GM23338 (cell line): ENCODE measurements at regions not wholly inside any gene's neighbourhood (a gene's known extent, or its start where the extent isn't known, plus 50 kb on each side); places are given as distances from the start of the nearest gene placed in this dataset.

Experiments
- ATAC-seq: fragments of 200-7000 bp; cut with Tn5 transposase; 3 replicates; pipeline ENCODE4 v1.9.1; 2020
- DNase-seq: peaks from one replicate; pipeline ENCODE4 v3.0.0-alpha.2; 2015; ENCODE audit warnings: low spot score
- H2AFZ ChIP-seq: fragments of 200-600 bp; sonication (generic); 2 replicates; pipeline ENCODE4 v1.8.0; 2016; ENCODE audit warnings: antibody characterized with exemption, mild to moderate bottlenecking, moderate library complexity
- H3F3A ChIP-seq: fragments of 200-600 bp; sonication (generic); replicated peaks from 2 replicates; pipeline ENCODE4 v1.8.0; 2017; ENCODE audit warnings: antibody characterized with exemption, mixed run types, low read depth
- H3K27ac ChIP-seq: fragments of 200-600 bp; sonication (generic); 2 replicates; pipeline ENCODE4 v1.6.1; 2016; ENCODE audit warnings: low read depth
- H3K27me3 ChIP-seq: fragments of 200-600 bp; sonication (generic); 2 replicates; pipeline ENCODE4 v1.8.0; 2016; ENCODE audit warnings: mild to moderate bottlenecking, mixed run types, moderate library complexity; ENCODE audit not compliant: insufficient read depth
- H3K36me3 ChIP-seq: fragments of 200-600 bp; sonication (generic); 2 replicates; pipeline ENCODE4 v1.8.0; 2016; ENCODE audit warnings: mild to moderate bottlenecking; ENCODE audit not compliant: insufficient read depth
- H3K4me1 ChIP-seq: fragments of 200-600 bp; sonication (generic); 2 replicates; pipeline ENCODE4 v1.8.0; 2016; ENCODE audit warnings: mild to moderate bottlenecking, moderate library complexity; ENCODE audit not compliant: insufficient read depth
- H3K4me2 ChIP-seq: fragments of 200-600 bp; sonication (generic); 2 replicates; pipeline ENCODE4 v1.7.1; 2017; ENCODE audit warnings: mixed run types
- H3K4me3 ChIP-seq: fragments of 200-600 bp; sonication (generic); 2 replicates; pipeline ENCODE4 v1.6.1; 2016; ENCODE audit warnings: mixed run types
- H3K79me2 ChIP-seq: fragments of 200-600 bp; sonication (generic); replicated peaks from 2 replicates; pipeline ENCODE4 v1.8.0; 2017; ENCODE audit warnings: mild to moderate bottlenecking; ENCODE audit not compliant: insufficient read depth
- H3K9me2 ChIP-seq: fragments of 200-600 bp; sonication (generic); 2 replicates; pipeline ENCODE4 v1.8.0; 2017; ENCODE audit not compliant: insufficient read depth
- H4K20me1 ChIP-seq: fragments of 200-600 bp; sonication (generic); replicated peaks from 2 replicates; pipeline ENCODE4 v1.8.0; 2017; ENCODE audit warnings: mild to moderate bottlenecking; ENCODE audit not compliant: insufficient read depth
- H3K27ac Mint-ChIP-seq: 2 replicates; pipeline ENCODE4 v1.8.0; 2020; ENCODE audit warnings: inconsistent platforms, mild to moderate bottlenecking, moderate library complexity, mixed read lengths
- H3K27me3 Mint-ChIP-seq: 3 replicates; pipeline ENCODE4 v1.8.0; 2022; ENCODE audit warnings: low read depth, mild to moderate bottlenecking, moderate library complexity, mixed read lengths, inconsistent platforms; ENCODE audit not compliant: insufficient read depth, poor library complexity
- H3K36me3 Mint-ChIP-seq: 3 replicates; pipeline ENCODE4 v1.8.0; 2021; ENCODE audit warnings: low read depth, mild to moderate bottlenecking, inconsistent platforms, moderate library complexity, mixed read lengths
- H3K4me1 Mint-ChIP-seq: 3 replicates; pipeline ENCODE4 v1.8.0; 2020; ENCODE audit warnings: mild to moderate bottlenecking, inconsistent platforms, mixed read lengths
- H3K4me3 Mint-ChIP-seq: 3 replicates; pipeline ENCODE4 v1.8.0; 2021; ENCODE audit warnings: moderate library complexity, mild to moderate bottlenecking, inconsistent platforms, mixed read lengths
- H3K9me3 Mint-ChIP-seq: 3 replicates; pipeline ENCODE4 v1.8.0; 2020; ENCODE audit warnings: moderate library complexity, mild to moderate bottlenecking, inconsistent platforms, mixed read lengths
- CREB1 ChIP-seq: fragments of 250-450 bp; sonication (Bioruptor Pico); IDR thresholded peaks from 2 replicates; pipeline ENCODE4 v1.5.0; 2020; ENCODE audit warnings: low read depth, mild to moderate bottlenecking, moderate library complexity
- EZH2 ChIP-seq: fragments of 200-600 bp; sonication (generic); IDR thresholded peaks from one replicate; pipeline ENCODE4 v1.8.0; 2017; ENCODE audit warnings: antibody characterized with exemption, mild to moderate bottlenecking, low read depth; ENCODE audit not compliant: unreplicated experiment
- JUNB ChIP-seq: IDR thresholded peaks from one replicate; pipeline ENCODE4 v1.6.1; 2016; ENCODE audit warnings: antibody characterized with exemption; ENCODE audit not compliant: unreplicated experiment
- NANOG ChIP-seq: IDR thresholded peaks from 2 replicates; pipeline ENCODE4 v1.6.1; 2016; ENCODE audit warnings: antibody characterized with exemption, borderline replicate concordance
- ZNF114 ChIP-seq: fragments of 250-450 bp; sonication (Bioruptor Pico); IDR thresholded peaks from 2 replicates; pipeline ENCODE4 v1.5.0; 2020; ENCODE audit warnings: mild to moderate bottlenecking, moderate library complexity
- TF ChIP-seq, protein P1 (sequence below): IDR thresholded peaks from one replicate; pipeline ENCODE4 v1.6.1; 2018; ENCODE audit warnings: antibody characterized with exemption; ENCODE audit not compliant: unreplicated experiment
- TF ChIP-seq, protein P2 (sequence below): IDR thresholded peaks from 2 replicates; pipeline ENCODE4 v1.6.1; 2016; ENCODE audit warnings: antibody characterized with exemption
- TF ChIP-seq, protein P3 (sequence below): fragments of 250-450 bp; sonication (Bioruptor Pico); IDR thresholded peaks from 2 replicates; pipeline ENCODE4 v1.5.0; 2020; ENCODE audit warnings: mild to moderate bottlenecking, moderate library complexity

DNA sequence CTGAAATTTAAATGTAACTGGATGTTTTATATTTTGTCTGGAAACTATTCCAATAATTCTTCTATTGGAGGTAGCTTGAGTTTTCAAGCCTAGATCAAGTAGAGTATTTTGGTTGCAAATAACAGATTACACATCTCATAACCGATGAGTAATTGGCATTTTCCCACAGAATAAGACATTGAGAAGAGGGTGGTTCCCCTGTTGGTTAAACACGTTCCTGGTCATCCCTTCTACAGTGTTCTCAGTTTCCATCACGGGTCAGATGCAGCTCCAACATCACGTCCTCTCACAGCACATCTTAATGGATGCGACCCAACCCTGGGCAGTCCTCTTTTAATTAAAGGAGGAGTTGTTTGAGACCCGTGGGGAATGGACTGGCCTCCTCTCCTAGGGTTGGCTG lies 149.0 kb upstream of the ZNF516 start (continued):
- TF ChIP-seq, protein P1, sequence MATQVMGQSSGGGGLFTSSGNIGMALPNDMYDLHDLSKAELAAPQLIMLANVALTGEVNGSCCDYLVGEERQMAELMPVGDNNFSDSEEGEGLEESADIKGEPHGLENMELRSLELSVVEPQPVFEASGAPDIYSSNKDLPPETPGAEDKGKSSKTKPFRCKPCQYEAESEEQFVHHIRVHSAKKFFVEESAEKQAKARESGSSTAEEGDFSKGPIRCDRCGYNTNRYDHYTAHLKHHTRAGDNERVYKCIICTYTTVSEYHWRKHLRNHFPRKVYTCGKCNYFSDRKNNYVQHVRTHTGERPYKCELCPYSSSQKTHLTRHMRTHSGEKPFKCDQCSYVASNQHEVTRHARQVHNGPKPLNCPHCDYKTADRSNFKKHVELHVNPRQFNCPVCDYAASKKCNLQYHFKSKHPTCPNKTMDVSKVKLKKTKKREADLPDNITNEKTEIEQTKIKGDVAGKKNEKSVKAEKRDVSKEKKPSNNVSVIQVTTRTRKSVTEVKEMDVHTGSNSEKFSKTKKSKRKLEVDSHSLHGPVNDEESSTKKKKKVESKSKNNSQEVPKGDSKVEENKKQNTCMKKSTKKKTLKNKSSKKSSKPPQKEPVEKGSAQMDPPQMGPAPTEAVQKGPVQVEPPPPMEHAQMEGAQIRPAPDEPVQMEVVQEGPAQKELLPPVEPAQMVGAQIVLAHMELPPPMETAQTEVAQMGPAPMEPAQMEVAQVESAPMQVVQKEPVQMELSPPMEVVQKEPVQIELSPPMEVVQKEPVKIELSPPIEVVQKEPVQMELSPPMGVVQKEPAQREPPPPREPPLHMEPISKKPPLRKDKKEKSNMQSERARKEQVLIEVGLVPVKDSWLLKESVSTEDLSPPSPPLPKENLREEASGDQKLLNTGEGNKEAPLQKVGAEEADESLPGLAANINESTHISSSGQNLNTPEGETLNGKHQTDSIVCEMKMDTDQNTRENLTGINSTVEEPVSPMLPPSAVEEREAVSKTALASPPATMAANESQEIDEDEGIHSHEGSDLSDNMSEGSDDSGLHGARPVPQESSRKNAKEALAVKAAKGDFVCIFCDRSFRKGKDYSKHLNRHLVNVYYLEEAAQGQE, result no peak
- TF ChIP-seq, protein P2, sequence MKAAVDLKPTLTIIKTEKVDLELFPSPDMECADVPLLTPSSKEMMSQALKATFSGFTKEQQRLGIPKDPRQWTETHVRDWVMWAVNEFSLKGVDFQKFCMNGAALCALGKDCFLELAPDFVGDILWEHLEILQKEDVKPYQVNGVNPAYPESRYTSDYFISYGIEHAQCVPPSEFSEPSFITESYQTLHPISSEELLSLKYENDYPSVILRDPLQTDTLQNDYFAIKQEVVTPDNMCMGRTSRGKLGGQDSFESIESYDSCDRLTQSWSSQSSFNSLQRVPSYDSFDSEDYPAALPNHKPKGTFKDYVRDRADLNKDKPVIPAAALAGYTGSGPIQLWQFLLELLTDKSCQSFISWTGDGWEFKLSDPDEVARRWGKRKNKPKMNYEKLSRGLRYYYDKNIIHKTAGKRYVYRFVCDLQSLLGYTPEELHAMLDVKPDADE, result no peak

DNA sequence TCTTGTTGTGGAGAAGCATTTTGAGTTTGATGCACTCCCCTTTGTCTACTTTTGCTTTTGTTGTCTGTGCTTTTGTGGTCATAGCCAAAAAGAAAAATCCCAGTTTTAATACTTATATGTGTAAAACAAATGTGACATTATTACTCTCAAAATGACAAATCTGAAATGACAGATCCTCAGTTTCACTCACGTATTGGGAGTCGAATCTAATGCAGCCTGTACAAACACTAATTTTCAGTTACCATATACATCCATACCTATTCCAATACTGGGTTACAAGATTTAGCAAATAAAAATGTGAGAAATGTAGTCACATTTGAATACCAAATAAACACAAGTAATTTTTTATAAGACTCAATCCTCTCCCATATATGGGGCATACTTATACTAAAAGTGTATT lies 148.2 kb upstream of the ZNF516 start:
- H3K27me3 Mint-ChIP-seq, result peaks cover 5% of the 10 kb centered on the region
- H3F3A ChIP-seq, result no peaks in the 10 kb centered on the region
- H3K4me1 ChIP-seq, result no peaks in the 10 kb centered on the region
- DNase-seq (no peak), ATAC-seq (no peak)
- no peaks in the 10 kb centered on the region for H3K36me3 ChIP-seq
- no peaks in the 10 kb centered on the region for H3K79me2 ChIP-seq
- H3K9me3 Mint-ChIP-seq, result no peaks in the 10 kb centered on the region
- H3K27ac ChIP-seq, result no peak overlapping the region
- no peak overlapping the region for H3K4me3 Mint-ChIP-seq
- no peak overlapping the region for H3K4me2 ChIP-seq
- H3K4me3 ChIP-seq, result no peak overlapping the region
- H3K36me3 Mint-ChIP-seq, result no peaks in the 10 kb centered on the region; the same call in 2 of the 3 replicates
- no peak overlapping the region for H3K27ac Mint-ChIP-seq
- H3K4me1 Mint-ChIP-seq, result 0 out of 3 replicates have a peak, but pooled peaks cover 3% of the 10 kb centered on the region
- no peak overlapping the region for H2AFZ ChIP-seq
- H3K27me3 ChIP-seq, result no peaks in the 10 kb centered on the region
- H4K20me1 ChIP-seq, result no peaks in the 10 kb centered on the region
- no peaks in the 10 kb centered on the region for H3K9me2 ChIP-seq
- TF ChIP-seq EZH2 (no peak), NANOG (no peak), CREB1 (no peak), JUNB (no peak), ZNF114 (CRISPR knock-in tag) (no peak)
- TF ChIP-seq, protein P1, result no peak
- TF ChIP-seq, protein P3, sequence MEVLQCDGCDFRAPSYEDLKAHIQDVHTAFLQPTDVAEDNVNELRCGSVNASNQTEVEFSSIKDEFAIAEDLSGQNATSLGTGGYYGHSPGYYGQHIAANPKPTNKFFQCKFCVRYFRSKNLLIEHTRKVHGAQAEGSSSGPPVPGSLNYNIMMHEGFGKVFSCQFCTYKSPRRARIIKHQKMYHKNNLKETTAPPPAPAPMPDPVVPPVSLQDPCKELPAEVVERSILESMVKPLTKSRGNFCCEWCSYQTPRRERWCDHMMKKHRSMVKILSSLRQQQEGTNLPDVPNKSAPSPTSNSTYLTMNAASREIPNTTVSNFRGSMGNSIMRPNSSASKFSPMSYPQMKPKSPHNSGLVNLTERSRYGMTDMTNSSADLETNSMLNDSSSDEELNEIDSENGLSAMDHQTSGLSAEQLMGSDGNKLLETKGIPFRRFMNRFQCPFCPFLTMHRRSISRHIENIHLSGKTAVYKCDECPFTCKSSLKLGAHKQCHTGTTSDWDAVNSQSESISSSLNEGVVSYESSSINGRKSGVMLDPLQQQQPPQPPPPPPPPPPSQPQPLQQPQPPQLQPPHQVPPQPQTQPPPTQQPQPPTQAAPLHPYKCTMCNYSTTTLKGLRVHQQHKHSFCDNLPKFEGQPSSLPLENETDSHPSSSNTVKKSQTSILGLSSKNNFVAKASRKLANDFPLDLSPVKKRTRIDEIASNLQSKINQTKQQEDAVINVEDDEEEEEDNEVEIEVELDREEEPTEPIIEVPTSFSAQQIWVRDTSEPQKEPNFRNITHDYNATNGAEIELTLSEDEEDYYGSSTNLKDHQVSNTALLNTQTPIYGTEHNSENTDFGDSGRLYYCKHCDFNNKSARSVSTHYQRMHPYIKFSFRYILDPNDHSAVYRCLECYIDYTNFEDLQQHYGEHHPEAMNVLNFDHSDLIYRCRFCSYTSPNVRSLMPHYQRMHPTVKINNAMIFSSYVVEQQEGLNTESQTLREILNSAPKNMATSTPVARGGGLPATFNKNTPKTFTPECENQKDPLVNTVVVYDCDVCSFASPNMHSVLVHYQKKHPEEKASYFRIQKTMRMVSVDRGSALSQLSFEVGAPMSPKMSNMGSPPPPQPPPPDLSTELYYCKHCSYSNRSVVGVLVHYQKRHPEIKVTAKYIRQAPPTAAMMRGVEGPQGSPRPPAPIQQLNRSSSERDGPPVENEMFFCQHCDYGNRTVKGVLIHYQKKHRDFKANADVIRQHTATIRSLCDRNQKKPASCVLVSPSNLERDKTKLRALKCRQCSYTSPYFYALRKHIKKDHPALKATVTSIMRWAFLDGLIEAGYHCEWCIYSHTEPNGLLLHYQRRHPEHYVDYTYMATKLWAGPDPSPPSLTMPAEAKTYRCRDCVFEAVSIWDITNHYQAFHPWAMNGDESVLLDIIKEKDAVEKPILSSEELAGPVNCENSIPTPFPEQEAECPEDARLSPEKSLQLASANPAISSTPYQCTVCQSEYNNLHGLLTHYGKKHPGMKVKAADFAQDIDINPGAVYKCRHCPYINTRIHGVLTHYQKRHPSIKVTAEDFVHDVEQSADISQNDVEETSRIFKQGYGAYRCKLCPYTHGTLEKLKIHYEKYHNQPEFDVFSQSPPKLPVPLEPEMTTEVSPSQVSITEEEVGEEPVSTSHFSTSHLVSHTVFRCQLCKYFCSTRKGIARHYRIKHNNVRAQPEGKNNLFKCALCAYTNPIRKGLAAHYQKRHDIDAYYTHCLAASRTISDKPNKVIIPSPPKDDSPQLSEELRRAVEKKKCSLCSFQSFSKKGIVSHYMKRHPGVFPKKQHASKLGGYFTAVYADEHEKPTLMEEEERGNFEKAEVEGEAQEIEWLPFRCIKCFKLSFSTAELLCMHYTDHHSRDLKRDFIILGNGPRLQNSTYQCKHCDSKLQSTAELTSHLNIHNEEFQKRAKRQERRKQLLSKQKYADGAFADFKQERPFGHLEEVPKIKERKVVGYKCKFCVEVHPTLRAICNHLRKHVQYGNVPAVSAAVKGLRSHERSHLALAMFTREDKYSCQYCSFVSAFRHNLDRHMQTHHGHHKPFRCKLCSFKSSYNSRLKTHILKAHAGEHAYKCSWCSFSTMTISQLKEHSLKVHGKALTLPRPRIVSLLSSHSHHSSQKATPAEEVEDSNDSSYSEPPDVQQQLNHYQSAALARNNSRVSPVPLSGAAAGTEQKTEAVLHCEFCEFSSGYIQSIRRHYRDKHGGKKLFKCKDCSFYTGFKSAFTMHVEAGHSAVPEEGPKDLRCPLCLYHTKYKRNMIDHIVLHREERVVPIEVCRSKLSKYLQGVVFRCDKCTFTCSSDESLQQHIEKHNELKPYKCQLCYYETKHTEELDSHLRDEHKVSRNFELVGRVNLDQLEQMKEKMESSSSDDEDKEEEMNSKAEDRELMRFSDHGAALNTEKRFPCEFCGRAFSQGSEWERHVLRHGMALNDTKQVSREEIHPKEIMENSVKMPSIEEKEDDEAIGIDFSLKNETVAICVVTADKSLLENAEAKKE (CRISPR knock-in tag), result no peak
- TF ChIP-seq, protein P2, result no peak
